ENCODE measurements at regions not wholly inside any gene's neighbourhood (a gene's known extent, or its start where the extent isn't known, plus 50 kb on each side); places are given as distances from the start of the nearest gene placed in this dataset.

GRCh38 chr17:73938706-73939105 is 264.8 kb upstream of the RPL38 start:
- no peak for TF ChIP-seq EZH2 (IDR thresholded peaks at IDR 0.05; ENCODE audit: borderline replicate concordance, low read length)
- TF ChIP-seq, protein P1, sequence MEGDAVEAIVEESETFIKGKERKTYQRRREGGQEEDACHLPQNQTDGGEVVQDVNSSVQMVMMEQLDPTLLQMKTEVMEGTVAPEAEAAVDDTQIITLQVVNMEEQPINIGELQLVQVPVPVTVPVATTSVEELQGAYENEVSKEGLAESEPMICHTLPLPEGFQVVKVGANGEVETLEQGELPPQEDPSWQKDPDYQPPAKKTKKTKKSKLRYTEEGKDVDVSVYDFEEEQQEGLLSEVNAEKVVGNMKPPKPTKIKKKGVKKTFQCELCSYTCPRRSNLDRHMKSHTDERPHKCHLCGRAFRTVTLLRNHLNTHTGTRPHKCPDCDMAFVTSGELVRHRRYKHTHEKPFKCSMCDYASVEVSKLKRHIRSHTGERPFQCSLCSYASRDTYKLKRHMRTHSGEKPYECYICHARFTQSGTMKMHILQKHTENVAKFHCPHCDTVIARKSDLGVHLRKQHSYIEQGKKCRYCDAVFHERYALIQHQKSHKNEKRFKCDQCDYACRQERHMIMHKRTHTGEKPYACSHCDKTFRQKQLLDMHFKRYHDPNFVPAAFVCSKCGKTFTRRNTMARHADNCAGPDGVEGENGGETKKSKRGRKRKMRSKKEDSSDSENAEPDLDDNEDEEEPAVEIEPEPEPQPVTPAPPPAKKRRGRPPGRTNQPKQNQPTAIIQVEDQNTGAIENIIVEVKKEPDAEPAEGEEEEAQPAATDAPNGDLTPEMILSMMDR (IDR thresholded peaks at IDR 0.05; ENCODE audit: low read length), result no peak

Measured in OCI-LY1 (cell line).